Activated naive CD4-positive, alpha-beta T cell treated with anti-CD3 and anti-CD28 coated beads for 36 hours (primary cell): ENCODE measurements at regions not wholly inside any gene's neighbourhood (a gene's known extent, or its start where the extent isn't known, plus 50 kb on each side); places are given as distances from the start of the nearest gene placed in this dataset.

Source experiments
- CTCF ChIA-PET: fragments of 350-600 bp; sonication (Branson Sonifier 250); formaldehyde crosslinking; loops from one replicate; lab custom pipeline; 2021; ENCODE audit warnings: antibody characterized with exemption; lab: Charles Lee
- DNase-seq: peaks from one replicate; pipeline ENCODE4 v3.0.0-alpha.2; 2020
- H3K27ac Mint-ChIP-seq: one replicate; pipeline ENCODE4 v1.8.0; 2021; ENCODE audit warnings: mild to moderate bottlenecking, mixed read lengths
- H3K27me3 Mint-ChIP-seq: one replicate; pipeline ENCODE4 v1.8.0; 2021; ENCODE audit warnings: low read depth, mixed read lengths
- H3K36me3 Mint-ChIP-seq: one replicate; pipeline ENCODE4 v1.8.0; 2021; ENCODE audit warnings: low read depth, mixed read lengths
- H3K4me1 Mint-ChIP-seq: one replicate; pipeline ENCODE4 v1.8.0; 2021; ENCODE audit warnings: low read depth, mixed read lengths
- H3K4me3 Mint-ChIP-seq: one replicate; pipeline ENCODE4 v1.8.0; 2021; ENCODE audit warnings: mild to moderate bottlenecking, moderate library complexity, mixed read lengths
- H3K9me3 Mint-ChIP-seq: one replicate; pipeline ENCODE4 v1.8.0; 2021; ENCODE audit warnings: mixed read lengths
- intact Hi-C: fragments of 100-400 bp; cut with micrococcal nuclease; formaldehyde crosslinking; loops from one replicate; pipeline ENCODE4 v1.15.1; 2023

DNA sequence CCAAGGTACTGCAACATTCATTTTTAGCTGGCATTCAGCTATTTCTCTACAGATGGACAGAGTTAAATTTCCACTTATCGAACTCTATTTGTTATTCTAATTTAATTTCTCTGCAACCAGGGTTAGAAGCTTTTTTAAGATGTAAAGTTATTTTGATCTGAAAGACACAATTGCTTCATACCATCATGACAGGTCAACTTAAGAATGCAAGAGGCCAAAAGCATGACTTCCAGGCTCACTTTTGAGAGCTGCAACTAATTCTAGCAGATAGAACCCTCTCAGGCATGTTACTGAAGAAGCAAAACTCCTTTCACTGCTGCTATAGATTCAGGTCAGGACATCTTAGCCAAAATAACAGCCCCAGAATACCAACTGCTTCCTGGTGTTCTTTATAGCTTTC lies 86.5 kb upstream of the GALNT18 start:
- H3K36me3 Mint-ChIP-seq, result no peaks in the 10 kb centered on the region
- H3K27ac Mint-ChIP-seq, result no peak overlapping the region
- intact Hi-C loops, result no loop called here
- no peaks in the 10 kb centered on the region for H3K9me3 Mint-ChIP-seq
- peaks cover 13% of the 10 kb centered on the region for H3K27me3 Mint-ChIP-seq
- DNase-seq, result no peak
- H3K4me1 Mint-ChIP-seq, result no peaks in the 10 kb centered on the region
- CTCF ChIA-PET, result no interaction called here
- H3K4me3 Mint-ChIP-seq, result no peak overlapping the region

DNA sequence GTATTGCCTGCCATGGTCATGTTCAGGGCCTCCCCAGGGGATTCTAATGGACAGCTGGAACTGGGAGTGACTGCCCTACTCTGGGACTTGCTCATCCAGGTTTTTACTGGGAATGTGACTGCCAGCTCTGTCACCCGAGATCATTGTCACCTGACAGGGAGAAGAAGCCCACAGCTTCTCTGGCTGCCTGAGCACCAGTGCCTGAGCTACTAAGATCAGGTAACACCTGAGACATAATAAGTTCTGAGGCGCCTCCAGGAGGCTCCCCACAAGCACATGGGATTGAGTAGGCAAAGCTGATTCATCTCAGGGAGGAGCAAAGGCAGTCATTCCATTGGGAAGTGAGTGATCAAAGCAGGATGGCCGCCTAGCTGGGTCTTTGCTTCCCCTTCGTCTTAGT lies 84.2 kb upstream of the GALNT18 start:
- Mint-ChIP-seq H3K4me3 (no peak overlapping the region), H3K27ac (no peak overlapping the region), H3K4me1 (no peaks in the 10 kb centered on the region), H3K36me3 (no peaks in the 10 kb centered on the region), H3K9me3 (no peaks in the 10 kb centered on the region), H3K27me3 (peaks cover 11% of the 10 kb centered on the region)
- CTCF ChIA-PET, result no interaction called here
- intact Hi-C loops, result no loop called here
- DNase-seq, result no peak

- Mint-ChIP-seq H3K4me3 (no peak overlapping the region), H3K27me3 (peaks cover 13% of the 10 kb centered on the region), H3K4me1 (no peaks in the 10 kb centered on the region), H3K36me3 (no peaks in the 10 kb centered on the region), H3K27ac (no peak overlapping the region), H3K9me3 (no peaks in the 10 kb centered on the region)
- CTCF ChIA-PET, result interaction anchor here (0.7 to 1.2 kb wide), 2 partner anchors 164 to 676 kb away, joined by 3 read pairs; no protein-coding TSS in a partner anchor
- intact Hi-C loops, result no loop called here
- no peak for DNase-seq
These were observed 82.1 kb upstream of the GALNT18 start for GRCh38 chr11:11703885-11704284.

DNA sequence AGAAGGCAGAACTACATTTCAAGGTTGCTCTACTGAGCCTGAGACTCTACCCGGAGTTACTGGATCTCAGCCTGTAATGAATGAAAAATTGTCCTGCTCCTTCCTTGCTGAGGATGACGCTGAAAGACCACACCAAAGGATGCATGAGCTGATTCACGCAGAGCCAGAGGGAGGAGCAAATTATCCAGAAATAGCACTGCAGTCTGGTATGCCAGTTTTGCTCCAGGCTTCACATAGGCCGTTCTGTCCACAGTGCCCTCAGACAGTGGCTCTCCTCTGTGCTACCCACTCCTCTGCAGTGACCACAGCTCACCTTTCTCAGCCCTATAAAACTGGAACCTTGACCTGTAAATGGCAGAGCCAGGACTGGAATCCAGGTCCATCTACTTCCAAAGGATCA lies 79.3 kb upstream of the GALNT18 start:
- Mint-ChIP-seq H3K4me1 (no peaks in the 10 kb centered on the region), H3K27ac (no peak overlapping the region), H3K9me3 (peaks cover 1% of the 10 kb centered on the region), H3K4me3 (no peak overlapping the region), H3K36me3 (no peaks in the 10 kb centered on the region), H3K27me3 (peaks cover 9% of the 10 kb centered on the region)
- CTCF ChIA-PET, result no interaction called here
- no peak for DNase-seq
- intact Hi-C loops, result no loop called here

DNA sequence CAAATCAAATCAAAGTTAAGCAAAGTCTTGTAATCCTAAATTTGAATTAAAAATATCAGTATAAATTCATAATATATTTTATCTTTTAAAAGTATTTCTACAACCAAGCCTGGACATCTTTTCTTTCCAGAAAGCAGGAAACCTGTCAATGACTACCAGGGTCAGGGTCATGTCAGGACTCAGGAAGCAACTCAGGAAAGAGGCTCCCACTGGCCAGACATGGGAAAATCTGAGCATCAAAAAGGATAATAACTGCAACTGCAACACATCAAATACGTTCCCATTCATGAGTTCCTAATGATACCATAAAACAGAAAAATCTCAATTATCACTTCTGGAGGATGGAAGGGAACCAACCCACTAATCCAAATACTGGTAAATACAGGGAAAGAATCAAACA lies 76.0 kb upstream of the GALNT18 start:
- intact Hi-C loops, result no loop called here
- CTCF ChIA-PET, result no interaction called here
- Mint-ChIP-seq H3K27ac (no peak overlapping the region), H3K4me3 (no peak overlapping the region), H3K36me3 (no peaks in the 10 kb centered on the region), H3K27me3 (peaks cover 11% of the 10 kb centered on the region), H3K9me3 (peaks cover 3% of the 10 kb centered on the region), H3K4me1 (no peaks in the 10 kb centered on the region)
- DNase-seq, result no peak

- Mint-ChIP-seq H3K27me3 (peaks cover 19% of the 10 kb centered on the region), H3K4me3 (no peak overlapping the region), H3K27ac (no peak overlapping the region), H3K9me3 (peaks cover 3% of the 10 kb centered on the region), H3K36me3 (no peaks in the 10 kb centered on the region), H3K4me1 (no peaks in the 10 kb centered on the region)
- no peak for DNase-seq
- intact Hi-C loops, result no loop called here
- CTCF ChIA-PET, result no interaction called here
These were observed 69.7 kb upstream of the GALNT18 start for GRCh38 chr11:11691296-11692151.

GRCh38 chr11:11681536-11681935 lies 59.7 kb upstream of the GALNT18 start:
- CTCF ChIA-PET, result interaction anchor here (0.6 kb wide), 2 partner anchors 836 to 1079 kb away, joined by 3 read pairs; no protein-coding TSS in a partner anchor
- no peak overlapping the region for H3K4me3 Mint-ChIP-seq

GRCh38 chr11:11677672-11678356 lies 56.0 kb upstream of the GALNT18 start:
- Mint-ChIP-seq H3K27me3 (peaks cover 20% of the 10 kb centered on the region), H3K4me1 (no peaks in the 10 kb centered on the region), H3K4me3 (no peak overlapping the region), H3K27ac (no peak overlapping the region), H3K36me3 (no peaks in the 10 kb centered on the region), H3K9me3 (no peaks in the 10 kb centered on the region)
- DNase-seq, result no peak
- CTCF ChIA-PET, result no interaction called here
- intact Hi-C loops, result loop anchor here (10.0 kb wide), 1 partner anchor 63 kb away; no protein-coding TSS in a partner anchor

More at GRCh38 chr11:11681536-11681935, 59.7 kb upstream of the GALNT18 start:
- no peaks in the 10 kb centered on the region for H3K36me3 Mint-ChIP-seq
- DNase-seq, result no peak
- H3K27me3 Mint-ChIP-seq, result peaks cover 20% of the 10 kb centered on the region
- H3K9me3 Mint-ChIP-seq, result peaks cover 2% of the 10 kb centered on the region
- intact Hi-C loops, result no loop called here
- H3K4me1 Mint-ChIP-seq, result no peaks in the 10 kb centered on the region
- H3K27ac Mint-ChIP-seq, result no peak overlapping the region

- Mint-ChIP-seq H3K9me3 (no peaks in the 10 kb centered on the region), H3K27ac (no peak overlapping the region), H3K27me3 (peaks cover 17% of the 10 kb centered on the region), H3K4me3 (no peak overlapping the region), H3K36me3 (no peaks in the 10 kb centered on the region), H3K4me1 (no peaks in the 10 kb centered on the region)
- CTCF ChIA-PET, result no interaction called here
- no peak for DNase-seq
- intact Hi-C loops, result loop anchor here (10.0 kb wide), 1 partner anchor 61 kb away; no protein-coding TSS in a partner anchor
These were observed 53.9 kb upstream of the GALNT18 start for GRCh38 chr11:11675671-11676181.

- Mint-ChIP-seq H3K4me3 (no peak overlapping the region), H3K27ac (no peak overlapping the region), H3K4me1 (no peaks in the 10 kb centered on the region), H3K36me3 (no peaks in the 10 kb centered on the region), H3K9me3 (no peaks in the 10 kb centered on the region), H3K27me3 (peaks cover 9% of the 10 kb centered on the region)
- DNase-seq, result no peak
- CTCF ChIA-PET, result no interaction called here
- intact Hi-C loops, result loop anchor here (10.0 kb wide), 1 partner anchor 58 kb away; no protein-coding TSS in a partner anchor
These were observed 51.0 kb upstream of the GALNT18 start for GRCh38 chr11:11672789-11673188.

- Mint-ChIP-seq H3K4me1 (no peaks in the 10 kb centered on the region), H3K36me3 (no peaks in the 10 kb centered on the region), H3K9me3 (no peaks in the 10 kb centered on the region), H3K4me3 (no peak overlapping the region), H3K27ac (no peak overlapping the region), H3K27me3 (peaks cover 14% of the 10 kb centered on the region)
- no peak for DNase-seq
- intact Hi-C loops, result loop anchor here (10.0 kb wide), 1 partner anchor 57 kb away; no protein-coding TSS in a partner anchor
- CTCF ChIA-PET, result interaction anchor here (1.3 kb wide), 1 partner anchor 9 kb away, joined by 4 read pairs; no protein-coding TSS in a partner anchor
These were observed 50.3 kb upstream of the GALNT18 start for GRCh38 chr11:11672101-11672500.
